ENCODE measurements at regions not wholly inside any gene's neighbourhood (a gene's known extent, or its start where the extent isn't known, plus 50 kb on each side); places are given as distances from the start of the nearest gene placed in this dataset.

DNA sequence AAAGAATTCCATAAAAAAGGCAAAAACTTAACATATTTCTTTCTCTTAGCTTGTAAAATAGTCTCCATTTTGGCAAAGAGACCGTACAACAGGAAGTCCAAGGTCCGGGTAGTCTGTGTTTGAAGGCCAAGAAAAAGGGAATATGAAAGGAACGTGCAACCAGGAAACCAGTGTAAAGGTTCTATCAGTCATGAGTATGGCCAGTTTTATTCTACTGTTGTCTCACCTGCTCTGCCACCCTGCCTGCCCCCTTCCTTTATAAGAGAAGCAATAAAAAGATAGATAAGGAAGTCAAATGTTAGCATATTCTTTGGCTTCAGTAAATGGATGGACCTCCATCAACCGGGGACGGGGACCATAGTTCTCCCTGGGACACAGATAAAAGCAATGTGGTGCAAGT lies 370.6 kb upstream of the ROBO2 start:
- H3K4me1 ChIP-seq: no peaks in the 10 kb centered on the region
- no peak overlapping the region for H3K27ac ChIP-seq
- peak; percentile 7 for DNase-seq
- H3K9me3 ChIP-seq: no peaks in the 10 kb centered on the region
- no peaks in the 10 kb centered on the region for H3K27me3 ChIP-seq
- in situ Hi-C loops (cut with MboI; ENCODE audit: low pct_ligation_motif_present in 1 of 4, low pct_unique_long_range_greater_than_20kb in 1 of 4, low sequenced_read_pairs in 3 of 4) (no loop called here), intact Hi-C loops (cut with DNase I; ENCODE audit: low total_unique reads) (no loop called here)
- no peaks in the 10 kb centered on the region for H3K36me3 ChIP-seq
- TF ChIP-seq, protein P1, sequence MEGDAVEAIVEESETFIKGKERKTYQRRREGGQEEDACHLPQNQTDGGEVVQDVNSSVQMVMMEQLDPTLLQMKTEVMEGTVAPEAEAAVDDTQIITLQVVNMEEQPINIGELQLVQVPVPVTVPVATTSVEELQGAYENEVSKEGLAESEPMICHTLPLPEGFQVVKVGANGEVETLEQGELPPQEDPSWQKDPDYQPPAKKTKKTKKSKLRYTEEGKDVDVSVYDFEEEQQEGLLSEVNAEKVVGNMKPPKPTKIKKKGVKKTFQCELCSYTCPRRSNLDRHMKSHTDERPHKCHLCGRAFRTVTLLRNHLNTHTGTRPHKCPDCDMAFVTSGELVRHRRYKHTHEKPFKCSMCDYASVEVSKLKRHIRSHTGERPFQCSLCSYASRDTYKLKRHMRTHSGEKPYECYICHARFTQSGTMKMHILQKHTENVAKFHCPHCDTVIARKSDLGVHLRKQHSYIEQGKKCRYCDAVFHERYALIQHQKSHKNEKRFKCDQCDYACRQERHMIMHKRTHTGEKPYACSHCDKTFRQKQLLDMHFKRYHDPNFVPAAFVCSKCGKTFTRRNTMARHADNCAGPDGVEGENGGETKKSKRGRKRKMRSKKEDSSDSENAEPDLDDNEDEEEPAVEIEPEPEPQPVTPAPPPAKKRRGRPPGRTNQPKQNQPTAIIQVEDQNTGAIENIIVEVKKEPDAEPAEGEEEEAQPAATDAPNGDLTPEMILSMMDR (IDR thresholded peaks at IDR 0.05): no peak
- TF ChIP-seq POLR2AphosphoS5 (IDR thresholded peaks at IDR 0.05) (no peak), EP300 (IDR thresholded peaks at IDR 0.05; ENCODE audit: low read depth) (no peak), POLR2A (IDR thresholded peaks at IDR 0.05) (no peak)
- no peak overlapping the region for H3K4me3 ChIP-seq
- WGBS, 2 donors (ENCODE audit: low coverage in 1 of 2): 51 to 54% methylated on average over 5 of the region's 5 CpGs

DNA sequence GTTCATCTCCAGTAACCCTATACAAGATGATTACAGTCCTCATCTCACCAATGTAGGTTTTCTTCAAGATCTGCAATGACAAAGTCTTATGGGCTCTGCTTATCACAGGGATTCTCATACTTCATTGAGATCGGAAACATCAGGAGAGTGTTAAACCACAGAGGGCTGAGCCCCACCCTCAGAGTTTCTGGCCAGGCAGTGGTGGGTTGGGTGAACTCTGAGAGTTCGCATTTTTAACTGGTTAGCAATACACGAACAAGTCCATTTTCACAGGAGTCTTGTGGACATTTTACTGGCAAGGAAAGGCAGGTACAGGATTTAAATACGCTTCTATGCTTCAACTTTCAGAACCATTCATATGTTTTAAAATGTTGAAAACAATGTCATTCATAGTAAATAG lies 366.7 kb upstream of the ROBO2 start:
- no peak for DNase-seq
- H3K9me3 ChIP-seq: no peaks in the 10 kb centered on the region
- H3K27ac ChIP-seq: no peak overlapping the region
- in situ Hi-C loops (cut with MboI; ENCODE audit: low pct_ligation_motif_present in 1 of 4, low pct_unique_long_range_greater_than_20kb in 1 of 4, low sequenced_read_pairs in 3 of 4): no loop called here
- H3K4me3 ChIP-seq: no peak overlapping the region
- no peaks in the 10 kb centered on the region for H3K4me1 ChIP-seq
- TF ChIP-seq POLR2AphosphoS5 (IDR thresholded peaks at IDR 0.05): no peak
- TF ChIP-seq POLR2A (IDR thresholded peaks at IDR 0.05): no peak
- TF ChIP-seq, protein P1 (IDR thresholded peaks at IDR 0.05): no peak
- TF ChIP-seq EP300 (IDR thresholded peaks at IDR 0.05; ENCODE audit: low read depth): no peak
- H3K36me3 ChIP-seq: no peaks in the 10 kb centered on the region
- intact Hi-C loops (cut with DNase I; ENCODE audit: low total_unique reads): no loop called here
- no peaks in the 10 kb centered on the region for H3K27me3 ChIP-seq
- 63 to 89% methylated on average over 4 of the region's 4 CpGs for WGBS, 2 donors (ENCODE audit: low coverage in 1 of 2)

DNA sequence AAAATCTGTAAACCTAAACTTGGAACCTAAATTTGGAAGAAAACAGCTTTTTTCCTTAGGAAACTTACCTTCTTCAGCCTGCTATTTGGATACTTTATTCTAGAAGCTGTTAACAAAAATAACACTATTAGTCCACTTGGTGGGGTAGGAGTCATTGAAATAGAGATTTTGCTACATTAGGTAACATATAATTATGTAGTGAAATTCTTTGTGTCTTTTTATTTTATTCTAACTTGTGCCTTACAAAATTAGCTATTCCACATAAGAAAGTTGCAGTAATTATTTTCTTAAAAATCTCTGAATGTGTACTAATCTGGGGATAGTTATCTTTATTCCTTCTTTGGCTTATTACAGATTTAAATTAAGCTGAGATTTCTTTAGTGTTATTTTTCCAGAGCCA lies 360.4 kb upstream of the ROBO2 start:
- no peak for TF ChIP-seq POLR2AphosphoS5 (IDR thresholded peaks at IDR 0.05)
- TF ChIP-seq POLR2A (IDR thresholded peaks at IDR 0.05): no peak
- TF ChIP-seq, protein P1 (IDR thresholded peaks at IDR 0.05): no peak
- TF ChIP-seq EP300 (IDR thresholded peaks at IDR 0.05; ENCODE audit: low read depth): no peak
- Histone ChIP-seq H3K4me3 (no peak overlapping the region), H3K27ac (no peak overlapping the region), H3K36me3 (no peaks in the 10 kb centered on the region), H3K27me3 (no peaks in the 10 kb centered on the region), H3K9me3 (no peaks in the 10 kb centered on the region), H3K4me1 (no peaks in the 10 kb centered on the region)
- no peak for DNase-seq
- in situ Hi-C loops (cut with MboI; ENCODE audit: low pct_ligation_motif_present in 1 of 4, low pct_unique_long_range_greater_than_20kb in 1 of 4, low sequenced_read_pairs in 3 of 4): no loop called here
- intact Hi-C loops (cut with DNase I; ENCODE audit: low total_unique reads): no loop called here

DNA sequence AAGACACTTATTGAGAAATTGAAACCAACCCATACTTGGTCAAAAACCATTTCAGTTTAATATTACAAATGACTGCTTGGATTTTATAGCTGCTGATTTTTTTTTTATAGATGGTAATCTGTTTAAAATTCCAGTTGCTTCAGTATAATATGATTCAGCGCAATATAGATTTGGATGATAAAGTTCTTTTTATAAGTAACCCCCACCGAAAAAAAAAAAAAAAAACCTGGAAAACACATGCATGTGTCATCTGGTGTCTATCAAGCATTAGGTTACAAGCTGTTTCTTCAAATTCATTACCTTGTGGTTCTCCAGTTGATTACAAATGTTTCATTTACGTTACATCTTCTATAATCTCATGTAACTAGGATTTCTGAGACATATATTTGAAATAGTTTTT lies 356.6 kb upstream of the ROBO2 start:
- no peaks in the 10 kb centered on the region for H3K4me1 ChIP-seq
- in situ Hi-C loops (cut with MboI; ENCODE audit: low pct_ligation_motif_present in 1 of 4, low pct_unique_long_range_greater_than_20kb in 1 of 4, low sequenced_read_pairs in 3 of 4): no loop called here
- WGBS, 2 donors (ENCODE audit: low coverage in 1 of 2): 61 to 62% methylated on average over 3 of the region's 3 CpGs
- DNase-seq: no peak
- no peaks in the 10 kb centered on the region for H3K9me3 ChIP-seq
- intact Hi-C loops (cut with DNase I; ENCODE audit: low total_unique reads): no loop called here
- H3K36me3 ChIP-seq: no peaks in the 10 kb centered on the region
- TF ChIP-seq POLR2A (IDR thresholded peaks at IDR 0.05) (no peak), POLR2AphosphoS5 (IDR thresholded peaks at IDR 0.05) (no peak), EP300 (IDR thresholded peaks at IDR 0.05; ENCODE audit: low read depth) (no peak)
- TF ChIP-seq, protein P1 (IDR thresholded peaks at IDR 0.05): no peak
- H3K27me3 ChIP-seq: no peaks in the 10 kb centered on the region
- H3K27ac ChIP-seq: no peak overlapping the region
- no peak overlapping the region for H3K4me3 ChIP-seq

All from transverse colon (tissue), 4 donors.